ENCODE measurements at regions not wholly inside any gene's neighbourhood (a gene's known extent, or its start where the extent isn't known, plus 50 kb on each side); places are given as distances from the start of the nearest gene placed in this dataset.

GRCh38 chr3:106191211-106191610, 322.4 kb upstream of the CBLB start:
- Histone ChIP-seq H3K4me3 (ENCODE audit: low read depth in 1 of 2, low read length in 2 of 2) (no peak overlapping the region), H3K36me3 (ENCODE audit: insufficient read depth, low read length) (no peaks in the 10 kb centered on the region), H3K27ac (ENCODE audit: low read length) (no peak overlapping the region), H3K79me2 (ENCODE audit: insufficient read depth, low read length) (no peaks in the 10 kb centered on the region), H3K4me1 (ENCODE audit: insufficient read depth, low read length) (no peaks in the 10 kb centered on the region), H3K9me3 (ENCODE audit: insufficient read depth, low read length, severe bottlenecking) (no peaks in the 10 kb centered on the region), H3K9ac (ENCODE audit: low read depth, low read length) (no peak overlapping the region), H4K20me1 (ENCODE audit: insufficient read depth, low read length) (no peaks in the 10 kb centered on the region), H2AFZ (ENCODE audit: low read depth, low read length) (no peak overlapping the region), H3K27me3 (ENCODE audit: insufficient read depth, low read length, poor library complexity) (no peaks in the 10 kb centered on the region), H3K4me2 (ENCODE audit: insufficient read depth, low read length) (no peak overlapping the region)
- ATAC-seq (ENCODE audit: insufficient read depth, low read depth): no peak
- DNase-seq: no peak
- TF ChIP-seq EZH2 (IDR thresholded peaks at IDR 0.05; ENCODE audit: borderline replicate concordance, low read depth, low read length, severe bottlenecking) (no peak), CTCF (IDR thresholded peaks at IDR 0.05; ENCODE audit: borderline replicate concordance, extremely low read depth, low read length, poor library complexity, severe bottlenecking) (no peak)

- Histone ChIP-seq H3K9me3 (ENCODE audit: insufficient read depth, low read length, severe bottlenecking) (no peaks in the 10 kb centered on the region), H3K36me3 (ENCODE audit: insufficient read depth, low read length) (no peaks in the 10 kb centered on the region), H3K4me1 (ENCODE audit: insufficient read depth, low read length) (no peaks in the 10 kb centered on the region), H4K20me1 (ENCODE audit: insufficient read depth, low read length) (no peaks in the 10 kb centered on the region), H3K9ac (ENCODE audit: low read depth, low read length) (no peak overlapping the region), H3K27ac (ENCODE audit: low read length) (no peak overlapping the region), H3K27me3 (ENCODE audit: insufficient read depth, low read length, poor library complexity) (no peaks in the 10 kb centered on the region), H3K4me3 (ENCODE audit: low read depth in 1 of 2, low read length in 2 of 2) (no peak overlapping the region), H3K4me2 (ENCODE audit: insufficient read depth, low read length) (no peak overlapping the region), H3K79me2 (ENCODE audit: insufficient read depth, low read length) (no peaks in the 10 kb centered on the region), H2AFZ (ENCODE audit: low read depth, low read length) (no peak overlapping the region)
- ATAC-seq (ENCODE audit: insufficient read depth, low read depth) (no peak), DNase-seq (no peak)
- TF ChIP-seq CTCF (IDR thresholded peaks at IDR 0.05; ENCODE audit: borderline replicate concordance, extremely low read depth, low read length, poor library complexity, severe bottlenecking) (no peak), EZH2 (IDR thresholded peaks at IDR 0.05; ENCODE audit: borderline replicate concordance, low read depth, low read length, severe bottlenecking) (no peak)
Observed at GRCh38 chr3:106191913-106192312, 323.1 kb upstream of the CBLB start.

GRCh38 chr3:106193876-106194275, 325.1 kb upstream of the CBLB start:
- H3K27me3 ChIP-seq (ENCODE audit: insufficient read depth, low read length, poor library complexity): no peaks in the 10 kb centered on the region
- no peak overlapping the region for H3K4me3 ChIP-seq (ENCODE audit: low read depth in 1 of 2, low read length in 2 of 2)
- H3K4me1 ChIP-seq (ENCODE audit: insufficient read depth, low read length): peaks cover 14% of the 10 kb centered on the region
- H3K27ac ChIP-seq (ENCODE audit: low read length): no peak overlapping the region
- DNase-seq: no peak
- H3K79me2 ChIP-seq (ENCODE audit: insufficient read depth, low read length): no peaks in the 10 kb centered on the region
- no peak for TF ChIP-seq EZH2 (IDR thresholded peaks at IDR 0.05; ENCODE audit: borderline replicate concordance, low read depth, low read length, severe bottlenecking)
- TF ChIP-seq CTCF (IDR thresholded peaks at IDR 0.05; ENCODE audit: borderline replicate concordance, extremely low read depth, low read length, poor library complexity, severe bottlenecking): no peak
- no peak overlapping the region for H3K9ac ChIP-seq (ENCODE audit: low read depth, low read length)
- no peak overlapping the region for H3K4me2 ChIP-seq (ENCODE audit: insufficient read depth, low read length)
- no peak overlapping the region for H2AFZ ChIP-seq (ENCODE audit: low read depth, low read length)
- H3K9me3 ChIP-seq (ENCODE audit: insufficient read depth, low read length, severe bottlenecking): no peaks in the 10 kb centered on the region
- ATAC-seq (ENCODE audit: insufficient read depth, low read depth): no peak
- no peaks in the 10 kb centered on the region for H4K20me1 ChIP-seq (ENCODE audit: insufficient read depth, low read length)
- H3K36me3 ChIP-seq (ENCODE audit: insufficient read depth, low read length): no peaks in the 10 kb centered on the region

GRCh38 chr3:106194726-106195125, 325.9 kb upstream of the CBLB start:
- ATAC-seq (ENCODE audit: insufficient read depth, low read depth): no peak
- TF ChIP-seq CTCF (IDR thresholded peaks at IDR 0.05; ENCODE audit: borderline replicate concordance, extremely low read depth, low read length, poor library complexity, severe bottlenecking) (no peak), EZH2 (IDR thresholded peaks at IDR 0.05; ENCODE audit: borderline replicate concordance, low read depth, low read length, severe bottlenecking) (no peak)

More at GRCh38 chr3:106194726-106195125, 325.9 kb upstream of the CBLB start:
- Histone ChIP-seq H3K9me3 (ENCODE audit: insufficient read depth, low read length, severe bottlenecking) (no peaks in the 10 kb centered on the region), H3K4me1 (ENCODE audit: insufficient read depth, low read length) (peaks cover 14% of the 10 kb centered on the region), H2AFZ (ENCODE audit: low read depth, low read length) (no peak overlapping the region), H3K4me2 (ENCODE audit: insufficient read depth, low read length) (no peak overlapping the region), H3K36me3 (ENCODE audit: insufficient read depth, low read length) (no peaks in the 10 kb centered on the region), H3K9ac (ENCODE audit: low read depth, low read length) (no peak overlapping the region), H3K4me3 (ENCODE audit: low read depth in 1 of 2, low read length in 2 of 2) (no peak overlapping the region), H3K27ac (ENCODE audit: low read length) (no peak overlapping the region), H3K79me2 (ENCODE audit: insufficient read depth, low read length) (no peaks in the 10 kb centered on the region), H3K27me3 (ENCODE audit: insufficient read depth, low read length, poor library complexity) (no peaks in the 10 kb centered on the region), H4K20me1 (ENCODE audit: insufficient read depth, low read length) (no peaks in the 10 kb centered on the region)
- no peak for DNase-seq
